ENCODE measurements at regions not wholly inside any gene's neighbourhood (a gene's known extent, or its start where the extent isn't known, plus 50 kb on each side); places are given as distances from the start of the nearest gene placed in this dataset.

GRCh38 chr4:35250331-35250730 lies 994.0 kb downstream of the ARAP2 start:
- Histone ChIP-seq H3K4me3 (ENCODE audit: low read depth, low read length) (no peak overlapping the region), H3K4me1 (peaks cover 4% of the 10 kb centered on the region), H3K9me3 (no peaks in the 10 kb centered on the region), H3K27me3 (no peaks in the 10 kb centered on the region), H3K36me3 (no peaks in the 10 kb centered on the region)
- TF ChIP-seq CTCF (IDR thresholded peaks at IDR 0.05; ENCODE audit: low read depth, low read length), result no peak
- no peak for DNase-seq

- TF ChIP-seq CTCF (IDR thresholded peaks at IDR 0.05; ENCODE audit: low read depth, low read length), result no peak
- peak; percentile 22 for DNase-seq
- no peak overlapping the region for H3K4me3 ChIP-seq (ENCODE audit: low read depth, low read length)
These were observed 993.6 kb downstream of the ARAP2 start for GRCh38 chr4:35250761-35251160.

GRCh38 chr4:35252071-35252470 lies 992.2 kb downstream of the ARAP2 start:
- peaks cover 4% of the 10 kb centered on the region for H3K4me1 ChIP-seq
- H3K4me3 ChIP-seq (ENCODE audit: low read depth, low read length), result no peak overlapping the region
- no peaks in the 10 kb centered on the region for H3K9me3 ChIP-seq
- H3K36me3 ChIP-seq, result no peaks in the 10 kb centered on the region
- no peak for DNase-seq
- H3K27me3 ChIP-seq, result no peaks in the 10 kb centered on the region
- TF ChIP-seq CTCF (IDR thresholded peaks at IDR 0.05; ENCODE audit: low read depth, low read length), result no peak

More at GRCh38 chr4:35250761-35251160, 993.6 kb downstream of the ARAP2 start:
- Histone ChIP-seq H3K36me3 (no peaks in the 10 kb centered on the region), H3K27me3 (no peaks in the 10 kb centered on the region), H3K4me1 (peaks cover 4% of the 10 kb centered on the region), H3K9me3 (no peaks in the 10 kb centered on the region)

GRCh38 chr4:35252866-35253265 lies 991.4 kb downstream of the ARAP2 start:
- no peak for DNase-seq
- no peaks in the 10 kb centered on the region for H3K36me3 ChIP-seq
- peaks cover 4% of the 10 kb centered on the region for H3K4me1 ChIP-seq
- no peak overlapping the region for H3K4me3 ChIP-seq (ENCODE audit: low read depth, low read length)
- H3K27me3 ChIP-seq, result no peaks in the 10 kb centered on the region
- H3K9me3 ChIP-seq, result no peaks in the 10 kb centered on the region
- no peak for TF ChIP-seq CTCF (IDR thresholded peaks at IDR 0.05; ENCODE audit: low read depth, low read length)

- H3K4me1 ChIP-seq, result peaks cover 4% of the 10 kb centered on the region
- no peaks in the 10 kb centered on the region for H3K27me3 ChIP-seq
- TF ChIP-seq CTCF (IDR thresholded peaks at IDR 0.05; ENCODE audit: low read depth, low read length), result no peak
- no peak overlapping the region for H3K4me3 ChIP-seq (ENCODE audit: low read depth, low read length)
- no peaks in the 10 kb centered on the region for H3K9me3 ChIP-seq
- no peaks in the 10 kb centered on the region for H3K36me3 ChIP-seq
- DNase-seq, result no peak
These were observed 991.0 kb downstream of the ARAP2 start for GRCh38 chr4:35253331-35253730.

- Histone ChIP-seq H3K4me1 (no peaks in the 10 kb centered on the region), H3K9me3 (no peaks in the 10 kb centered on the region), H3K27me3 (no peaks in the 10 kb centered on the region), H3K36me3 (no peaks in the 10 kb centered on the region), H3K4me3 (ENCODE audit: low read depth, low read length) (no peak overlapping the region)
- no peak for DNase-seq
- TF ChIP-seq CTCF (IDR thresholded peaks at IDR 0.05; ENCODE audit: low read depth, low read length), result no peak
These were observed 957.9 kb downstream of the ARAP2 start for GRCh38 chr4:35286434-35286833.

All from BE2C (cell line).